OCI-LY3 (cell line): ENCODE measurements at regions not wholly inside any gene's neighbourhood (a gene's known extent, or its start where the extent isn't known, plus 50 kb on each side); places are given as distances from the start of the nearest gene placed in this dataset.

ENCODE experiments used
- EZH2phosphoT487 ChIP-seq: fragments of 200-600 bp; shearing (Covaris generic); IDR thresholded peaks from 2 replicates; pipeline ENCODE4 v1.6.1; 2018; ENCODE audit warnings: antibody characterized with exemption, mixed run types, low read depth
- TF ChIP-seq, protein P1 (sequence below): fragments of 200-600, 300-600 bp; sonication (generic); IDR thresholded peaks from 2 replicates; pipeline ENCODE4 v1.5.1; 2014; ENCODE audit warnings: antibody characterized with exemption, low read length, low read depth

DNA sequence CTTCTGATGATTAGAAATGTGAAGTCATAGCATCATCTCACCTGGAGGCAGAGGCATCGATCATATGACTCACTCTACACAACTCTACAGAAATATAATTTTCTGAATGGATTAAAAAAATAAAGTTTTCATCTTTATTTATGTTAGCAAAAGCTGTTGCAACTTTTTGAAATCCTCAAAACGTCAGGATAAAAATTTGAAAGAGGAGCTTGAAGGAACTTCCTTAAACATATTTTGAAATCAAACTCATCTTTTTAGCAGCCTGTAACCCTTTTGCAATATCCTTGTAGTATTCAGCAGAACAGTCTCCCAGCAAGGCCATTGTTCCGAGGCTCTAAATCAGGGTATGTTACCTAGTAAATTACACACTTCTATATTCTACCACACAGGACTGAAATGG is 985.4 kb downstream of the PLOD2 start:
- TF ChIP-seq, protein P1, sequence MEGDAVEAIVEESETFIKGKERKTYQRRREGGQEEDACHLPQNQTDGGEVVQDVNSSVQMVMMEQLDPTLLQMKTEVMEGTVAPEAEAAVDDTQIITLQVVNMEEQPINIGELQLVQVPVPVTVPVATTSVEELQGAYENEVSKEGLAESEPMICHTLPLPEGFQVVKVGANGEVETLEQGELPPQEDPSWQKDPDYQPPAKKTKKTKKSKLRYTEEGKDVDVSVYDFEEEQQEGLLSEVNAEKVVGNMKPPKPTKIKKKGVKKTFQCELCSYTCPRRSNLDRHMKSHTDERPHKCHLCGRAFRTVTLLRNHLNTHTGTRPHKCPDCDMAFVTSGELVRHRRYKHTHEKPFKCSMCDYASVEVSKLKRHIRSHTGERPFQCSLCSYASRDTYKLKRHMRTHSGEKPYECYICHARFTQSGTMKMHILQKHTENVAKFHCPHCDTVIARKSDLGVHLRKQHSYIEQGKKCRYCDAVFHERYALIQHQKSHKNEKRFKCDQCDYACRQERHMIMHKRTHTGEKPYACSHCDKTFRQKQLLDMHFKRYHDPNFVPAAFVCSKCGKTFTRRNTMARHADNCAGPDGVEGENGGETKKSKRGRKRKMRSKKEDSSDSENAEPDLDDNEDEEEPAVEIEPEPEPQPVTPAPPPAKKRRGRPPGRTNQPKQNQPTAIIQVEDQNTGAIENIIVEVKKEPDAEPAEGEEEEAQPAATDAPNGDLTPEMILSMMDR = no peak
- no peak for TF ChIP-seq EZH2phosphoT487
